Vagina (tissue), 2 donors: ENCODE measurements at regions not wholly inside any gene's neighbourhood (a gene's known extent, or its start where the extent isn't known, plus 50 kb on each side); places are given as distances from the start of the nearest gene placed in this dataset.

ENCODE experiments used
- DNase-seq, 2 donors: peaks; one replicate each; pipeline ENCODE4 v3.0.0-alpha.2; 2017; ENCODE audit errors: extremely low spot score in 2 of 2
- H3K27ac ChIP-seq: fragments of 200-600 bp; sonication (generic); one replicate; pipeline ENCODE4 v1.5.1; 2019
- H3K27me3 ChIP-seq: fragments of 200-600 bp; sonication (generic); one replicate; pipeline ENCODE4 v1.5.1; 2019
- H3K36me3 ChIP-seq, 2 donors: fragments of 200-600 bp; sonication (generic); one replicate each; pipeline ENCODE4 v1.5.1; 2017 to 2019
- H3K4me1 ChIP-seq: fragments of 200-600 bp; sonication (generic); one replicate; pipeline ENCODE4 v1.5.1; 2019
- H3K4me3 ChIP-seq, 2 donors: fragments of 200-600 bp; sonication (generic); 1 replicate in 1 of 2; 2 replicates in 1 of 2; pipeline ENCODE4 v1.5.1; 2016 to 2019
- H3K9me3 ChIP-seq: fragments of 200-600 bp; sonication (generic); one replicate; pipeline ENCODE4 v1.5.1; 2019
- CTCF ChIP-seq, 3 experiments: fragments of 450-650 bp in 2 of 3; fragments of 200-600 bp in 1 of 3; sonication (generic) in 1 of 3; IDR thresholded peaks; one replicate each; pipeline ENCODE4 v1.5.1; 2017 to 2019; ENCODE audit warnings: antibody characterized with exemption in 3 of 3, mild to moderate bottlenecking in 2 of 3, moderate library complexity in 2 of 3
- POLR2A ChIP-seq, 2 donors: fragments of 450-650 bp; IDR thresholded peaks; one replicate each; pipeline ENCODE4 v1.6.1; 2017; ENCODE audit warnings: antibody characterized with exemption in 2 of 2, mild to moderate bottlenecking in 2 of 2, moderate library complexity in 2 of 2
- POLR2AphosphoS5 ChIP-seq, 2 donors: sonication (generic); formaldehyde crosslinking; IDR thresholded peaks; one replicate each; pipeline ENCODE4 v1.9.0; 2017; ENCODE audit warnings: antibody characterized with exemption in 2 of 2, mild to moderate bottlenecking in 2 of 2, low read depth in 1 of 2; ENCODE audit not compliant: insufficient read depth in 1 of 2
- intact Hi-C: fragments of 100-400 bp; cut with DNase I; formaldehyde crosslinking; loops from one replicate; pipeline ENCODE4 v1.15.1; 2023

GRCh38 chr2:82268446-82268845, 1963.9 kb upstream of the LRRTM1 start:
- intact Hi-C loops, result no loop called here
- Histone ChIP-seq H3K27ac (no peak overlapping the region), H3K4me3 (no peak overlapping the region), H3K4me1 (no peaks in the 10 kb centered on the region), H3K36me3 (no peaks in the 10 kb centered on the region), H3K9me3 (no peaks in the 10 kb centered on the region), H3K27me3 (no peaks in the 10 kb centered on the region)
- TF ChIP-seq CTCF (IDR thresholded peaks at IDR 0.05), result no peak
- TF ChIP-seq POLR2A (IDR thresholded peaks at IDR 0.05), result no peak
- no peak for TF ChIP-seq POLR2AphosphoS5 (IDR thresholded peaks at IDR 0.05; ENCODE audit: insufficient read depth in 1 of 2, low read depth in 1 of 2)
- no peak for DNase-seq

- no peaks in the 10 kb centered on the region for H3K27me3 ChIP-seq
- no peaks in the 10 kb centered on the region for H3K36me3 ChIP-seq
- H3K9me3 ChIP-seq, result no peaks in the 10 kb centered on the region
- TF ChIP-seq CTCF (IDR thresholded peaks at IDR 0.05) (no peak), POLR2AphosphoS5 (IDR thresholded peaks at IDR 0.05; ENCODE audit: insufficient read depth in 1 of 2, low read depth in 1 of 2) (no peak), POLR2A (IDR thresholded peaks at IDR 0.05) (no peak)
- H3K4me1 ChIP-seq, result no peaks in the 10 kb centered on the region
- H3K27ac ChIP-seq, result no peak overlapping the region
- no peak for DNase-seq
- intact Hi-C loops, result no loop called here
- H3K4me3 ChIP-seq, result no peak overlapping the region
These were observed 1956.0 kb upstream of the LRRTM1 start for GRCh38 chr2:82260521-82260920.

GRCh38 chr2:82259551-82259950, 1955.0 kb upstream of the LRRTM1 start:
- no peaks in the 10 kb centered on the region for H3K4me1 ChIP-seq
- H3K27ac ChIP-seq, result no peak overlapping the region
- H3K4me3 ChIP-seq, result no peak overlapping the region
- DNase-seq, result no peak
- intact Hi-C loops, result no loop called here
- no peaks in the 10 kb centered on the region for H3K9me3 ChIP-seq
- H3K36me3 ChIP-seq, result no peaks in the 10 kb centered on the region
- TF ChIP-seq POLR2AphosphoS5 (IDR thresholded peaks at IDR 0.05; ENCODE audit: insufficient read depth in 1 of 2, low read depth in 1 of 2), result no peak
- TF ChIP-seq CTCF (IDR thresholded peaks at IDR 0.05), result no peak
- no peak for TF ChIP-seq POLR2A (IDR thresholded peaks at IDR 0.05)
- no peaks in the 10 kb centered on the region for H3K27me3 ChIP-seq

GRCh38 chr2:82257796-82258555, 1953.4 kb upstream of the LRRTM1 start:
- TF ChIP-seq POLR2AphosphoS5 (IDR thresholded peaks at IDR 0.05; ENCODE audit: insufficient read depth in 1 of 2, low read depth in 1 of 2), result no peak
- TF ChIP-seq CTCF (IDR thresholded peaks at IDR 0.05), result no peak
- no peak for TF ChIP-seq POLR2A (IDR thresholded peaks at IDR 0.05)
- intact Hi-C loops, result no loop called here
- Histone ChIP-seq H3K36me3 (no peaks in the 10 kb centered on the region), H3K27ac (no peak overlapping the region), H3K9me3 (no peaks in the 10 kb centered on the region), H3K4me3 (no peak overlapping the region), H3K4me1 (no peaks in the 10 kb centered on the region), H3K27me3 (no peaks in the 10 kb centered on the region)
- no peak for DNase-seq

- H3K4me1 ChIP-seq, result no peaks in the 10 kb centered on the region
- no peaks in the 10 kb centered on the region for H3K27me3 ChIP-seq
- no peaks in the 10 kb centered on the region for H3K36me3 ChIP-seq
- TF ChIP-seq CTCF (IDR thresholded peaks at IDR 0.05) (no peak), POLR2AphosphoS5 (IDR thresholded peaks at IDR 0.05; ENCODE audit: insufficient read depth in 1 of 2, low read depth in 1 of 2) (no peak), POLR2A (IDR thresholded peaks at IDR 0.05) (no peak)
- intact Hi-C loops, result no loop called here
- H3K4me3 ChIP-seq, result no peak overlapping the region
- H3K9me3 ChIP-seq, result no peaks in the 10 kb centered on the region
- H3K27ac ChIP-seq, result no peak overlapping the region
- DNase-seq, result no peak
These were observed 1952.6 kb upstream of the LRRTM1 start for GRCh38 chr2:82256983-82257632.
